MM.1S (cell line): ENCODE measurements at regions not wholly inside any gene's neighbourhood (a gene's known extent, or its start where the extent isn't known, plus 50 kb on each side); places are given as distances from the start of the nearest gene placed in this dataset.

ENCODE experiments used
- DNase-seq: peaks from one replicate; pipeline ENCODE4 v3.0.0-alpha.2; 2015
- H2AFZ ChIP-seq: fragments of 300-600 bp; sonication (generic); 2 replicates; pipeline ENCODE4 v1.6.0; 2016; ENCODE audit warnings: antibody characterized with exemption, low read length
- H3F3A ChIP-seq: fragments of 300-600 bp; sonication (generic); 2 replicates; pipeline ENCODE4 v1.6.1; 2016; ENCODE audit warnings: mild to moderate bottlenecking, antibody characterized with exemption, low read length, moderate library complexity, mixed read lengths; ENCODE audit not compliant: insufficient read depth
- H3K27ac ChIP-seq: fragments of 300-600 bp; sonication (generic); 2 replicates; pipeline ENCODE4 v1.5.1; 2016; ENCODE audit warnings: mild to moderate bottlenecking, low read length
- H3K27me3 ChIP-seq: fragments of 300-600 bp; sonication (generic); replicated peaks from 2 replicates; pipeline ENCODE4 v1.6.0; 2016; ENCODE audit warnings: low read length; ENCODE audit not compliant: insufficient read depth
- H3K36me3 ChIP-seq: fragments of 300-600 bp; sonication (generic); replicated peaks from 2 replicates; pipeline ENCODE4 v1.6.1; 2016; ENCODE audit warnings: mild to moderate bottlenecking, low read length, mixed read lengths; ENCODE audit not compliant: insufficient read depth
- H3K4me1 ChIP-seq: fragments of 300-600 bp; sonication (generic); 2 replicates; pipeline ENCODE4 v1.6.1; 2016; ENCODE audit warnings: low read length, mixed read lengths
- H3K4me2 ChIP-seq: fragments of 300-600 bp; sonication (generic); 2 replicates; pipeline ENCODE4 v1.6.0; 2016; ENCODE audit warnings: low read depth, low read length
- H3K4me3 ChIP-seq: fragments of 300-600 bp; sonication (generic); 2 replicates; pipeline ENCODE4 v1.5.1; 2016; ENCODE audit warnings: low read length, mixed read lengths
- H3K79me2 ChIP-seq: fragments of 300-600 bp; sonication (generic); 2 replicates; pipeline ENCODE4 v1.6.1; 2016; ENCODE audit warnings: mixed run types, low read length, mixed read lengths
- H3K9ac ChIP-seq: fragments of 300-600 bp; sonication (generic); 2 replicates; pipeline ENCODE4 v1.6.1; 2016; ENCODE audit warnings: low read length, mixed read lengths
- H3K9me2 ChIP-seq: fragments of 300-600 bp; sonication (generic); replicated peaks from 2 replicates; pipeline ENCODE4 v1.6.1; 2016; ENCODE audit warnings: mild to moderate bottlenecking, low read length, mixed read lengths; ENCODE audit not compliant: insufficient read depth
- H3K9me3 ChIP-seq: fragments of 300-600 bp; sonication (generic); replicated peaks from 2 replicates; pipeline ENCODE4 v1.6.1; 2016; ENCODE audit warnings: mild to moderate bottlenecking, low read length, mixed read lengths; ENCODE audit not compliant: insufficient read depth
- H4K20me1 ChIP-seq: fragments of 300-600 bp; sonication (generic); 2 replicates; pipeline ENCODE4 v1.6.1; 2016; ENCODE audit warnings: mild to moderate bottlenecking, low read length, moderate library complexity, mixed read lengths; ENCODE audit not compliant: insufficient read depth
- EZH2 ChIP-seq: fragments of 300-600 bp; sonication (generic); optimal IDR thresholded peaks from 2 replicates; pipeline ENCODE3; 2017; ENCODE audit warnings: low read depth, mild to moderate bottlenecking, antibody characterized with exemption, low read length, mixed read lengths
- EZH2phosphoT487 ChIP-seq: fragments of 300-600 bp; sonication (generic); IDR thresholded peaks from 2 replicates; pipeline ENCODE4 v1.6.1; 2018; ENCODE audit warnings: antibody characterized with exemption, low read length
- TF ChIP-seq, protein P1 (sequence below): fragments of 300-600 bp; sonication (generic); IDR thresholded peaks from 2 replicates; pipeline ENCODE4 v1.5.1; 2016; ENCODE audit warnings: antibody characterized with exemption, low read length, mixed read lengths

DNA sequence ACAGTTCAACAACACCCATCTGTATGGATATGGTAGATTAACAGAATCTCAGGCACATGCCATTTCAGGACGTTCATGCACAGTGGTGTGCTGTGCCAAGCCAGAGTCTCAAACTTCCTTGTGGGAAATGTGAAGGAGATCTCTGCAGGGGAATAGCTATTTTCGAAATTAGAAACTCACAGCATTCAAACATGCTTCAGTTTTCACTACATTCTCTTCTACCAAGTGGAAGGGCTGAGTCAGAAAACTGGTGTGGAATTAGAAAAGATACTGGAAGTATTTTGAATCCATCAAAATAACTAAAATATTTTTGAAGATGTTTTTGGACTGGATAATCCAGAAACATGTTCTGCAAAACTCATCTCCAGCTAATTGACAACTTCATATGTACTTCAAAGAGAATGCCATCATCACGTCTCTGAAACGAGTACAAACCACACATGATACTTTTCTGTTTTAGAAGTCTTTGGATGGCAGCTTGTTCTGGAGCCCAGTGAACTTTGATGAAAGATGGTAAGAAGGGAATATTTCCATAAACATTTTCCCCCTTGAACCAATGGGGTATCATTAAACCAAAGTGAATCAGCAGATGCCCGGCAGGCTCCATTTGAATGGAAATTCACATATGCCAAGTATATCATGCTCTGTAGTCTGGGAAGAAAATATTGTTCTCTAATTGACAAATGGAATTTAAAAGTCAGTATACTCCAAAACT lies 616.3 kb upstream of the IGFBP3 start:
- Histone ChIP-seq H2AFZ (no peak overlapping the region), H3K27ac (no peak overlapping the region), H3K4me1 (no peaks in the 10 kb centered on the region), H3K4me2 (no peak overlapping the region), H3K36me3 (no peaks in the 10 kb centered on the region), H4K20me1 (no peaks in the 10 kb centered on the region), H3K9me2 (no peaks in the 10 kb centered on the region), H3F3A (no peaks in the 10 kb centered on the region), H3K4me3 (no peak overlapping the region), H3K9ac (no peak overlapping the region), H3K9me3 (no peaks in the 10 kb centered on the region), H3K27me3 (no peaks in the 10 kb centered on the region), H3K79me2 (no peaks in the 10 kb centered on the region)
- no peak for DNase-seq
- TF ChIP-seq, protein P1, sequence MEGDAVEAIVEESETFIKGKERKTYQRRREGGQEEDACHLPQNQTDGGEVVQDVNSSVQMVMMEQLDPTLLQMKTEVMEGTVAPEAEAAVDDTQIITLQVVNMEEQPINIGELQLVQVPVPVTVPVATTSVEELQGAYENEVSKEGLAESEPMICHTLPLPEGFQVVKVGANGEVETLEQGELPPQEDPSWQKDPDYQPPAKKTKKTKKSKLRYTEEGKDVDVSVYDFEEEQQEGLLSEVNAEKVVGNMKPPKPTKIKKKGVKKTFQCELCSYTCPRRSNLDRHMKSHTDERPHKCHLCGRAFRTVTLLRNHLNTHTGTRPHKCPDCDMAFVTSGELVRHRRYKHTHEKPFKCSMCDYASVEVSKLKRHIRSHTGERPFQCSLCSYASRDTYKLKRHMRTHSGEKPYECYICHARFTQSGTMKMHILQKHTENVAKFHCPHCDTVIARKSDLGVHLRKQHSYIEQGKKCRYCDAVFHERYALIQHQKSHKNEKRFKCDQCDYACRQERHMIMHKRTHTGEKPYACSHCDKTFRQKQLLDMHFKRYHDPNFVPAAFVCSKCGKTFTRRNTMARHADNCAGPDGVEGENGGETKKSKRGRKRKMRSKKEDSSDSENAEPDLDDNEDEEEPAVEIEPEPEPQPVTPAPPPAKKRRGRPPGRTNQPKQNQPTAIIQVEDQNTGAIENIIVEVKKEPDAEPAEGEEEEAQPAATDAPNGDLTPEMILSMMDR, result no peak
- no peak for TF ChIP-seq EZH2
- TF ChIP-seq EZH2phosphoT487, result no peak

DNA sequence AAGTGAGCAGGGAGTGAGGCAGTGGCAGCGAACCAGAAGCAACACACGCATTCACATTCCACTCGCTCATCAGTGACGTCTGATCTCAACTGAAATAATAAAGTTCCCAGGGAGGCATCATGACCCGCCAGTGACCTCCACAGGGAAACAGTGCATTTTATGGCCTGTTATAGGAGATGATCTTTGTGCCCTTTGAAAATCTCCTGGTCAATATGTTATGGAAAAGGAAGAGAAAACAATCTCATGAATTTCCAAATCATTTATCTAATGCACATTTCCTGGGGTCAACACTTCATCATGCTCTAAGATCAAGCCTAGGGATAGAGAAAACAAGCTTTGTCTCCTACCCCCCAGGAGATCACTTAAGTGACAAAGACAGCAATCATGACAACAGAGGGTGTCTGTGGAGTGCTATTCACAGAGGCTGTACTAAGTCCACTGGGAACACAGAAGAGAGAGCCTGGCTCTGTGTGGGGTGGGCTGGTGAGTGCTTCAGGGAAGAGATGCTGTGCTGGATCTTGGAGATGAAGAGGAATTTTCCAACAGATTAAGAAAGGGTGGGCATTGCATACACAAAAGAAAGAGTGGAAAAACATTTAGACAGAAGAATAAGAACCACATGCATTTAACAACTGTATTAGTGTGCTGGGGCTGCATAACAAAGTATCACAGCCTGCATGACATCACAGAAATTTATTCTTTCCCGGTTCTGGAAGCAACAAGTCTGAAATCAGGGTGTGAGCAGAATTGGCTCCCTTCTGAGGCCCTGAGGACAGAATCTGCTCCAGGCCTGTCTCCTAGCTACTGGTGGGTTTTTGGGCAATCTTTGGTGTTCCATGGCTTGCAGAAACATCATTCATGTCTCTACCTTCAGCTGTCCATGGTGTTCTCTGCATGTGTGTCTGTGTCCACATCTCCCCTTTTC lies 613.9 kb upstream of the IGFBP3 start:
- Histone ChIP-seq H3K9me3 (no peaks in the 10 kb centered on the region), H2AFZ (no peak overlapping the region), H3K4me1 (no peaks in the 10 kb centered on the region), H3F3A (no peaks in the 10 kb centered on the region), H3K9me2 (no peaks in the 10 kb centered on the region), H3K27ac (no peak overlapping the region), H3K27me3 (no peaks in the 10 kb centered on the region), H3K4me3 (no peak overlapping the region), H4K20me1 (no peaks in the 10 kb centered on the region), H3K4me2 (no peak overlapping the region), H3K79me2 (no peaks in the 10 kb centered on the region), H3K36me3 (no peaks in the 10 kb centered on the region), H3K9ac (no peak overlapping the region)
- no peak for DNase-seq
- TF ChIP-seq, protein P1, result no peak
- TF ChIP-seq EZH2phosphoT487, result no peak
- no peak for TF ChIP-seq EZH2

DNA sequence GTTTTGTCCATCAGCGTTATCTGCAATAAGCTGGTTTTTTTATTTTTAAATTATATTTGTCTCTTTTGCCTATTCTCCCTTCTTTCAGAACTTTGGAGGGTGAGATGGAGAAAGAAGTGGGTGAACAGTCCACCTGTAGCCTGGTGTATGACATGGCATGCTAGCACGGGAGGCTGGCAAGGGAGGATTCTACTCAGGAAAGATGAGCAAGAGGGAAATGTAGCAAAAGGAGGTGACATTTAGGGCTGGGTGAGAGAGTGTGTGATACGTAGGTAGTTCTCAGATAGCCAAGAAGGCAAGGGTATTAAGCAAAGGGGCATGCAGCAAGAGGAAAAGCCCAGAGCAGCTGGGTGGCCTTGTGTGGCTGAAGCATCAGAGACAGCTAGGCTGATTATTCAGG lies 612.9 kb upstream of the IGFBP3 start:
- H3K27ac ChIP-seq, result no peak overlapping the region
- no peak overlapping the region for H3K9ac ChIP-seq
- TF ChIP-seq, protein P1, result no peak
- TF ChIP-seq EZH2 (no peak), EZH2phosphoT487 (no peak)
- H4K20me1 ChIP-seq, result no peaks in the 10 kb centered on the region
- H3K4me3 ChIP-seq, result no peak overlapping the region
- H3K27me3 ChIP-seq, result no peaks in the 10 kb centered on the region
- no peaks in the 10 kb centered on the region for H3K9me3 ChIP-seq
- H3K36me3 ChIP-seq, result no peaks in the 10 kb centered on the region
- H2AFZ ChIP-seq, result no peak overlapping the region
- no peaks in the 10 kb centered on the region for H3K4me1 ChIP-seq
- no peaks in the 10 kb centered on the region for H3K79me2 ChIP-seq
- H3F3A ChIP-seq, result no peaks in the 10 kb centered on the region
- H3K9me2 ChIP-seq, result no peaks in the 10 kb centered on the region
- no peak overlapping the region for H3K4me2 ChIP-seq
- DNase-seq, result no peak
